Fibroblast of skin of back (primary cell): ENCODE measurements at regions not wholly inside any gene's neighbourhood (a gene's known extent, or its start where the extent isn't known, plus 50 kb on each side); places are given as distances from the start of the nearest gene placed in this dataset.

Experiments
- DNase-seq: peaks from one replicate; pipeline ENCODE4 v3.0.0-alpha.2; 2013

DNA sequence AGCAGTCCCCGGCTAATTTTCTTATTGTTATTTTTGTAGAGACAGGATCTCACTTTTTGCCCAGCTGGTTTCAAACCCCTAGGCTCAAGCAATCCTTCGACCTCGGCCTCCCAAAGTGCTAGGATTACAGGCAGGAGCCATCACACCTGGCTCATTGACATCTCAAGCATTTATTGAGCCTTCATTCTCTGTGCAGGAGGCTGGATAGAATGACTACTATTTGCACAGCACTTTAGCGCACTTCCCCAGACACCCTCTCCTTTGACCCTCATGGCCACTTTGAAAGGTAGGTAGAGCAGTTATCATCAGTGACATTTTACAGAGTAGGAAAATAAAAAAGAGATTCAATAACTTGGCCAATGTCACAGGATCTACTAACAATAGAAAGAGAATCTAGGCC, 124.0 kb upstream of the STXBP5 start:
- no peak for DNase-seq

DNA sequence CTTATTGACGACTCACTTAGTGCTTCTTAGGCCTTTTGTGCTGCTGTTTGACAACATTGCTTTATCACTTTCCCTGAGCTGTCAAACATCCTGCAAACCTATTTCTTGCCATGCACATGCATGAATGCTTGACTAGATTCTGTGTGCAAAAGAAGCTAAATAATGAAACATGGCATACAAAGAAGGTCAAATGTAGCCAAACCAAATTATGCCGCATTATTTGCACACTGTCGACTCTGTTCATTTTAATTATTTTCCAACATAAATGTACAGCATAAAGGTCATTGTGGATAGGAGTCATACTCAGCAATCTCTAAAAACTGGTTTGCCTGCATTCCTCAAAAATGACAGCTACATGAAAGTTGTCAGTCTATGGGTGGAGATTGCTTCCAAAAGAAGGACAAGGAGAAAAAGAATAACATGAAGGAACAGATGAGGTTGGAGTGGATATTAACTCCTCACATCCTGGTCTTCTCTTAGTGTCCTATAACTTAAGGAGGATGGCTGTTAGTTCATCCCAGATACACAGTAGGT, 123.1 kb upstream of the STXBP5 start:
- DNase-seq = no peak

DNA sequence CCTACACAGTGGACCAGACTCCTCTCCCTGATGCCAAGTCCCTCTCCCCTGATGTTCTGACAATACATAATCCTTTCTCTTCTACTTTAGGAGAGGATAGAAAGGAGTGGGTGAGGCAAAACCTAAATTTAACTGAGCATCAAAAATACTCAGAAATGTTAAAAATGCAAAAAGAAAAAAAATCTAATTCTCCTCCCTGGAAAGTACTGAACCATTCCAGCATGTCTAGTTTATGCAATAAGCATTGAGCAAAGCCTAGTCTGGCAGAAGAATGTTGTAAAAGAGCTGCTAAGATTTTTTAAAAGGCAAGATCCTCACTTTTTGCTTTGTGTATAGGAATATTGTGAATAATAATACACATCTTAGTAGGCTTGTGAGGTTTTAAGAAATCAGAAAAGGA, 116.6 kb upstream of the STXBP5 start:
- DNase-seq = no peak

DNA sequence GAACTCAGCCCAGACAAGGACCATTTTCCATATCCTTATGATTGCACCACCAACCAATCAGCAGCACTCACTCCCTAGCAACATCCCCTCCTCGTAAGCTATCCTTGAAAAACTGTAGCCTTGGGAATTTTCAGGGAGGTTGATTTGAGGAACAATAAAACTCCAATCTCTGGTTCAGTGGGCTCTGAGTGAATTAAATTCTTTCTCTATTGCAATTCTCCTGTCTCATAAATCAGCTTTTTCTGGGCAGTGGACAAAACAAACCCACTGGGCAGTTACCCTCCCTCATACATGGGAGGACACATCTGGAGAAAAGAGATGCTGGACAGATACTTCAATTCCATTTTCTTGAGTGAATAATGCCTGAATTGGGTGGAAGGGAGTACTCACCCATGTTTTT, 115.4 kb upstream of the STXBP5 start:
- DNase-seq = no peak

DNA sequence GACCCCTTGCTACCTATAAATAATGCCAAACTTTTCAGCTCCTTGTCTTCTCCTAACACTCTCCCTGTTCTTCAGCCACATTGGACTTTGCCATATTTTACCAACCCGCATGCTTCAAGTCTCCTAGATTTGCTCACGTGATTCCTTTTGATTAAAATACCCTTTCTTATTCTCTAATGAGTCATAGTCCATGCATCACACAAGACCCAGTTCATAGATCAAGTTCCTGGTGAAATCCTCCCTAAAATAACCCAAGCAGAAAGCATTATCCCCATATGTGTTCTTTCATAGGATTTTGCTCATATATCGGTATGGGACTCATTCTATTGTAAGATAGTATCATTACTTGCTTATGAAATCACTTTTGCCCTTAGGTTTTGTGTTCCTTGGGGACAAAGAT, 108.9 kb upstream of the STXBP5 start:
- no peak for DNase-seq

DNA sequence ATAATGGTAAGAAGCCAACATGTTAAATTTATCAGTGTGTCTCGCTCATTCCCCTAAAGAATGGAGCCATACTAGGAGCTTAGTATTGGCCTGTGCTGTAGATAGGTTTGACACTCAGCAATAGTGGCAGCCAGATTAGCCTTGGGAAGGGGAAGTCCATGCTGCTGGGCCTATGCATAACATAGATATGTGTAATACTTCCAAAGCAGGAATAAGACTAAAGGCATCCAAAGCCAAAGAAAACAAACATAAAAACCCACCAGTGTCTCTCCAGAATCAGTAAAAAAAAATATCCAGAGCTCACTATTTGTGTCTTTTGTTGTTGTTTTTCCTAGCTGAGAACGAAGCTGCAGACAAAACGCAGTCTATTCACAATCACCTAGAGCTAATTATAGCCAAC, 104.2 kb upstream of the STXBP5 start:
- peak; percentile 89 for DNase-seq

DNA sequence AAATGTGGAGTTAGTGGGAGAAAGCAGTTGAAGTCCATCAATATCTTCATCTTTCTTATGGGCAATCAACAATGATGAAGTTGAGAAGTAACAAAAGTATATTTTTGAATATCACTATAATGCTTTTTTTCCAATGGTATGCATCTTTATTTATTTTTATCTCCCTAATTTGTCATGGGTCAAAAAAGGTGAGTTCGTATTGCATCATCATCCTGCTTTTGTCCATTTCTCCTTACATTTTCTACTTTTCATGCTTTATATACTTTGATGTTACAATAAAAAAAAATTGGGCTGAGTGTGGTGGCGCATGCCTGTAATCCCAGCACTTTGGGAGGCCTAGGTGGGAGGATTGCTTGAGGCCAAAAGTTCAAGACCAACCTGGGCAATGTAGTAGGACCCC, 101.2 kb upstream of the STXBP5 start:
- no peak for DNase-seq

DNA sequence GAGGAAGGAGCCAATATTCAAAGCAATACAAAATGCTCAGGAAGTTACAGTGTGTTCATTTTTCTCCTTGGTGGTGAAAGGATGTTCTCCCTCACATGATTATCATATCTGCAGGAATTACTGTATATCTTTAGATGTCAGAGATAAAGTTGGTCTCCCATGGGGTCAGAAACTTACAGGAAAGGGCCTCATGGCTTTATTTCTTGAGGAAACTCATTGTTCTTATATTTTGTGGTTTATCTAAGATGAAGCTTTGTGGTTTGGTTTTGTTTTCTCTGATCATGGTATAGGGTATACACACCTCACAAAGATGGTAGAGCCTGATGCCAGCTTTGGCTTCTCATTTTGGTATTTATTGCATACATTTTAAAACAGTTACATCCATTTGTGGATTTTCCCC, 100.5 kb upstream of the STXBP5 start:
- DNase-seq = peak; percentile 37

DNA sequence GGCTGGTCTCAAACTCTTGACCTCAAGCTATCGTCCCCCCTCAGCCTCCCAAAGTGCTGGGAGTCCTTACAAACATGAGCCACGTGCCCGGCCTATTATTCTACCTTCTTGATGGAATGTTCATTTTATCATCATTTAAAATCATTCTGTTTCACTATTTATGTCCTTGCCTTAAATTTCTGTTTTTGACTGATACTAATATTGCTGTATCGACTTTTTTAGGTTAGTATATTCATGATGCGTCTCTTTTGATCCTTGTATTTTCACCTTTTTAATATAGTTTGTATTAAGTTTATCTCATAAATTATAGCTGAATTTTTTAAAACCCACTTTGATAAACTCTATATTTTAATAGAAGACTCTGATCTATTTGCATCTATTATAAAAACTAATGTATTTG, 98.4 kb upstream of the STXBP5 start:
- no peak for DNase-seq

DNA sequence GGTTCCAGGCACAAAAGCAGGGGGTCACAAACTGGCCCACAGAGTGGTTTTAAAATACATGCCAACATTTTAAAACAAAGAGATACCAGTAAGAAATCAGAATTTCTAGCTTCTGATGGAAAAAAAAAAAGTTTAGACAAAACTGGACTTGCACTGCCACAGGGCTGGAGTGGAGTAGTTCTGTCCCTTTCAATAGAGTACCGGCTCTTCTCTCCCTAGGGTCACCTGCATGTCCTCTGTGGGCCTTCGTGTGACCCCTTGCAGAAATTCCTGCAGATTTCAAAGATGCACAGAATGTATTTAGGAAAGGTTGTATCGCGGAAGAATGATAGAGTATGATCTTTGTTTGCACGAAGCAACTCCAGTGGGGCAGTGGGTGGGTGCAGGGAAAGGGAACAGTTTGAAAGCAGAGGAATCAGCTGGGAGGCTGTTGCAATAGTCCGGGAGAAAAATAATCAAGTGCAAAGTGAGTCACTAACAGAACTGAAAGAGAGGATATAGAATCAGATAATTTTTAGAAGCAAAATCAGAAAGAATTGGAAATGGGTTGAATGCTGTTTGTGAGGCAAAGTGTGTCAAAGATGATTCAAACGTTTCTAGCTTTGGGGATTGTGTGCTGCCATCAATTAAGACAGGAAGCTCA, 97.3 kb upstream of the STXBP5 start:
- peak; percentile 17 for DNase-seq

DNA sequence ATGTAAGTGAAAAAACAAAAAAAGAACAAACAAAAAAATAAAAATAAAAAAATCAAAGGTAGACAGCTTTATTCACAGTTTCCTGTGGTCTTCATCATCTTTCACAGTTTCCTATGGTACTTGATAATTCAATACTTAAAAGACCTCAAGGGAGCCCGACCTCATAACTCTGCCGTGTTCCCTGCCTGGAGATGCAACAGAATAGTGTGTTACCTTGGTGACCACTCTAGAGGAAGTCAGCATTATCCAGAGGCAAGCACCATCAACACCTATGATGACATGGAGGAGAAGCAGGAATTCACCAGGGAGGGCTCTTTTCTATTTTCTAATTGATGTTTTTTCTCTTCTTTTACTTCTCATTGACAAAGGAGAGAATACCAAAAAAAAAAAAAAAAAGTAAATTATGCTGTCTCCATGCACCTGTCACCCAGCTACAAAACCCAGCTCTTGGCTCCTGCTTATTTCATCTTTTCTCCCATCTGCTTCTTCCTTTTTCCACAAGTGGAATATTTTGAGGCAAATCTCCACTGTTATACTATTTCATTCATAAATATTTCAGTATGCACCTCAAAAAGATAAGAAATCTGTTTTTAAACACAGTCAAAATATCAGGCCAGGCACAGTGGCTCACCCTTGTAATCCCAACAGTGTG, 95.8 kb upstream of the STXBP5 start:
- no peak for DNase-seq

DNA sequence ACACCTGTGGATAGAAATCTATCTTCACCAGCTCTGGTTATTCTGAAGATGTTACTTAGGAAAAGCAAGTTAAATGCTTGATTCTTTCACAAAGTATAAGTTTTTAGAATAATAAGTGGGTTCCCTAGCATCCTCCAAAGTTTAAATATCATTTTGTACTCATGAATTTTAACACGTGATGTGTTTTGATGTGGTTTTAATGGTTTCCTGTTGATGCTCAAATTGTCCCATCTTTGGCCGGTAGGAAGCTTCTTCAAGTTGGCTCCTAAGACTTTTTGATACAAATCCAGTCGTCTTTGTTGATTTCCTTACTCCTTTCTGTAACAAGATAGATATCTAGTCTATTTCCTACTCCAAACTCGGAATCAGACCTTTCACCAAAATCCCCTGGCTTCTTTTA, 94.5 kb upstream of the STXBP5 start:
- no peak for DNase-seq

DNA sequence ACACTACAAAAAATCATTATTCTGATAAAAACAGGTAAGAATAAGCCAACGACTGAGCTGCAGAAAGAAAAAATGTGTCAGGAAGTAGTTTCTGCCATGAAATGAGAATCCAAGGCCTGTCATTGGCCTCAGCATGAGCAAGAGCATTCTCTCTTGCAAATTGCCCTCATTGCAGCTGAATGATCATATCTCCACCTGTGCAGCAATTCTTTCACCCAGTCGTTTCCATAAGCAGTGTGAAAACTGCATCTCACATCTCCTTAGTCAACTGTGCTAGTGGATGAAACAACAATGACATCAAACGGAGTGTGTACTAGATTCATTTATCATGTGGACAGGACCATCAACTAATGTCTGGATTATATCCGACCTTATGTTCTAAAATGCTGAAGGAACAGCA, 88.2 kb upstream of the STXBP5 start:
- no peak for DNase-seq

DNA sequence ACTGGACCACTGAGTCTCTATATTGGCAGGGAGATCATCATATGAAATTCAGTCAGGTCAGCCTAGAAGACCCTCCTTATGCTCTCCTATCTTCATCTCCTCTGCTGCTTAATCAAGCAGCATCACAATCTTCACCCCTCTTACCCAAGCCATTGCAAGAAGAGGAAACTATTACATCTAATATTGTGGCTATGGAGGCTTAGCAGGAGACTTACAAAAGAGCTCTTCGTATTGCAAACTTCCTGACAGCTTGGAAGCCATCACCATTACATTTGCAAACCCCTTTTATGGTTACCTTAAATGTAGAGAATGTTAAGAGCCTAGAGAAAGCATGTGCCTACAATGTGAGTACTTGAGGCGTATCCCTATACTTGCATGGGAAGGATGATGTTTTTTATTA, 87.2 kb upstream of the STXBP5 start:
- DNase-seq = no peak

DNA sequence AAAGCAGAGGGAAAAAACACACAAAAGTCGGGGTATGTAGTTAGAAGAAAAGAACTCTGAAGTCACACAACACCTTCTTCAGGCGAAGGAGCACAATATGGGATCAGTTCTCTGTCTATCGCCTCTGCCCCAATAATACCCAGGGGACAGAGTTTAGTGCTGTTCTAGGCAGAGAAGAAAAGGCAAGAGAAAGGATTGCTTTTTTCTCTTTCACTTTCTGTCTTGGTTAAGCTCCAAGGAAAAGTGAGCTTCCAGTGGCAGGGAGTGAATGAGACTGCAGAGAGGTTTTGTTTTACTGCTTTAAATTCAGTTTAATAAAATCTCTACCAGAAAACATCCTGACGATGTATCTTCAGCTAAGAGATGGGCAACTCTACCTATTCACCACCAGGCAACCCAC, 86.6 kb upstream of the STXBP5 start:
- DNase-seq = peak; percentile 23

DNA sequence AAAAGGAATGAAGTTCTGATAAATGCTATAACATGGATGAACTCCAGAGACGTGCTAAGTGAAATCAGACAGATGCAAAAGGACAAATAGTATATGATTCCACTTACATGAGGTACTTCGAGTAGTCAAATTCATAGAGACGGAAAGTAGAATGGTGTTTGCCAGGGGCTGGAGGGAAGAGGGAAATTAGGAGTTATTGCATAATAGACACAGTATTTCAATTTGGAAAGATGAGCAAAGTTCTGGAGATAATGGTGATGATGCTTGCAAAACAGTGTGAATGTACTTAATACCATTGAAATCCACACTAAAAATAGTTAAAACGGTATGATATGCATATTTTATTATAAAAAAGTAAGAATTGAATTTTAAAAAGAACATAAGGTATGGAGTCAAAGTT, 84.9 kb upstream of the STXBP5 start:
- no peak for DNase-seq

DNA sequence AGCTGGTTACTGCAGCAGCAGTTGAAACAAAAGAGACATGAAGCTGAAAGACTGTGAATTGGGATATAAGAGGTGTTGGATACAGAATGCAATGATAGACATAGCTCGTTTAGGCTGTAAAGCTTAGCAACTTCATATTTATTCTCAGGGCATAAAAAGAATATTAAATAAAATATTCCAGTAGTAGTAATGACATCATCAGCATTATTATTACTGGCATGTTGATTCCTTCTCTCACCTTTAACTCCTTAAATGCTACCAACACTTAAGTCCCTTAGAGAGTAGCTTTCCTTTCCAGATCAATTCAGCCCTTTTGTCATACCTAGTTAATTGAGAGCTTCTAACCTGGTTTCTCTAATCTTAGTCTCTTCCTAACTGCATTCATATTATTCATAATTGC, 81.4 kb upstream of the STXBP5 start:
- DNase-seq = no peak

DNA sequence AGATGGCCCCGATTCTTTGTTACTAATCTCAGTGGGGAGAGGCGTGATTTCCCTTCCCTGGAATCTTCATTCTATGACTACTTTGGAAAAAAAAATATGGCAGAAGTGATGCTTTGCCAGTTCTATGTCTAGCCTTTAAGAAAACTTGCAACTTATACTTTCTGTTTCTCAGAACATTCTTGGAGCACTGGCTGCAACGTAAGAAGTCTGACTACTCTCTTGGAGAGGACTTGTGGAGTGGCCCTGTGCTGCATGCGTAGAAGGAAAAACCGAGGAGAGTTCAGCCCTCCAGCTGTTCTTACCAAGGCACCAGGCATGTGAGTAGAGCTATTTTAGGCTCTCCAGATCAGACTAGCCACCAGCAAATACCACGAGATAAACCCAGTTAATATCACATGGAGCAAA, 77.6 kb upstream of the STXBP5 start:
- DNase-seq = no peak

DNA sequence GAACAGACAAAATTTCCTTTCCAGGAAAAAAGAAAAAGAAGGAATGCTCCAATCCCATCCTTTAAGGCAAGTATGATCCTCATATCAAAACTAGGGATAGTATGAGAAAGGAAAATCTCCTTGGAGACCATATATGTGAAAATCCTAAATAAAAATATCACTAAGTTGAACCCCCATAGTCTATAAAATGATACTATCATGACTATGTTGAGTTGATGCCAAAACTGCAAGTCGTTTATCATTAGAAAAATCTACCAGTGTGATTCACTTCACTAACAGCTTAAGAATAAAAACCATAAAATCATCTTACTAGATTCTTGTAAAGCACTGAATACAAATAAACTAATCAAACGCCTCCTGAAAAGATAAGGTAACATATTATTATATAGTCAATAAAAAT, 76.6 kb upstream of the STXBP5 start:
- peak; percentile 43 for DNase-seq

DNA sequence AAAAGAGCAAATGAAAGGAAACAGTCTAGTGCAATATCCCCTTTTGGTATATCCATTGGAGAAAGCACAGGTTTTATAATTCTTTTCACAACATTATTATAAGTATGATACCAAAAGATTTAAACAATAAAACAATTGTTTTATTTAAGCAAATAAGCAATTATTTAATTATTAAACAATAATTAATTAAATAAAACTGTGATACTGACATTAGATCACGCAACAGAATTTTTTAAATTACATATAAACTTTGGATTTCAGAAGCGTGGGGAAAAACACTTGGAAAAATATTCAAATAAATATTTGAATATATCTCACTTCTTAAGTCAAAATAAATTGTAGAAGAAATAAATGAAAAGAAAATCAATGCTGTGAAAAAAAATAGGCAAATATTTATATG, 76.2 kb upstream of the STXBP5 start:
- no peak for DNase-seq

DNA sequence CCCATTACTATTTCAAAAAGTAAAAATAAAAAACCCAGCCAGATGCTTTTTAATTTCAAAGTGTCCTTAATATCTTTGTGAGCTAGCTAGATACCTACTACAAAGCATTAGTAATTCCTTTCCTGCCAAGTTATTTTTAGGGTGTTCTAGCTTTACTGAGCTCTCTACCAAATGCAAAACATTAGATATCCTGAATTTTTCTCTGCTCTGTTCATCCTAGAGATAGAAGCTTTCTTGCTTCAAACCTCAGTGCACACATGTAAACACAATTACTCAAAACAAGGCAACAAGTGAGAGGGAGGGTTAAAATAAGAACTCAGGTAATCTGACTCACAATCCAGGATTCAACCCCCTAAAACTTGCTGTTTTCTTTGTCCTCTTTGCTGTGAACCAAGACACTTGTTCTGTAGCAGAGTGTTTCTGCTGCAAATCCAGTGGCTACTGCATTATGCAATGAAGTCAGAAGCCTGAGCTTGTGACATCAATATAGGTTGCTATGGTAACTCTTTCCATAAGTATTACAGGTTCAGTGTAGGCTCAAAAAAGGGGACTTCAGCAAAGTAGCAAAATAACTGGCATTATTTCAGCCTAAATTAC, 72.6 kb upstream of the STXBP5 start:
- DNase-seq = no peak

DNA sequence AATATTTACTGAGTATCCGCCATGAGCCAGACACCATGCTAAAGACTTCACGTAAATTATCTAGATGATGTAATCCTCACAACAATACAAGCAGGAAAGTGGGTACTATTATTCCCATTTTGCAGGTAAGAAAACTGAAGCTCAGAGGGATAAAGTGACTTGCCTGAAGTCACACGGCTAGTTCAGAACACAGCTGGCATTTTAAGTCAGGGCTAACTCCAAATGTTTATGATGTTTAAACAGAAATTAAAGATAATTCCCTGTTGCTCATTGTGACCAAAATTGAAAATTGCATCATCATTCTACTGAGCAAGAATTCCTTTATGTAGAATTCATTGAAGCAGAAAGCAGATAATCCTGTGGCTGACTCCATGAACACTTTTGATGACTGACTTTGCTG, 71.3 kb upstream of the STXBP5 start:
- DNase-seq = no peak

DNA sequence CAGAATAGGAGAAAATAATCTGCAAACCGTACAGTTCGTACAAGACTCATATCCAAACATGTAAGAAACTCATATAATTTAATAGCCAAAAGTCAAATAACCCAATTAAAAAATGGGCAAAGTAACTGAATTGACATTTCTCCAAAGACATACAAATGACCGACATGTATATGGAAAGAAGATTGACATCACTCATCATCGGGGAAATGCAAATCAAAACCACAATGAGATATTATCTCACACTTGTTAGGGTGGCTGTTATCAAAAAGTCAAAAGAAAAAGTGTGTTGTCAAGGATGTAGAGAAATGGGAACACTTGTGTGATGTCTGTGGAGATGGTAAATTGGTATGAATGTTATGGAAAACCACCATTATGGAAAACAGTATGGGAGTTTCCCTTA, 70.5 kb upstream of the STXBP5 start:
- no peak for DNase-seq

DNA sequence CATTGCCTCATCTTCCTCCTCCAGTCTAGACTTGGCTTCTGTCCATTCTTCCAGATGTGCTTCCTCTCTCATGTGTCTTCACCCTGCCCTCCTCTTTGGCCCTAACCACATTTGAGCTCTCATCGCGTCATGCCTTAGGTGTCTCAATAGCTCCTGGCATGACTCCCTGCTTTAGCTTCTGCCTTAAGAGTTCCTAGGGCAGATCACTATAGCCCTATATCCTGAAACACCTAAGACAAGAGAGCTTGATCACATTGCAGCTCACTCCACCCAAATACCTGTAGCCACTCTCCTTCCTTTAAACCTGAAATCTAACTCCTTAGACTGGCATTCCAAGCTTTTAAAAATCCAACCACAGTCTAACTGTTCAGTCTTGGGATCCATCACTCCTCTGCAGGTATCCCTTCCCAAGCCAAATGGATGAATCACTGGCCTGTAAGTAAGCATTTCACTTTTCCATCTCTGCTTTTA, 69.0 kb upstream of the STXBP5 start:
- peak; percentile 23 for DNase-seq
